ENCODE measurements at regions not wholly inside any gene's neighbourhood (a gene's known extent, or its start where the extent isn't known, plus 50 kb on each side); places are given as distances from the start of the nearest gene placed in this dataset.
A peak's percentile ranks its signal among the peaks of the same experiment; 100 is the strongest.
"Not testable (repeated sequence)": the region's sequence is repeated elsewhere in the genome, so short reads cannot be mapped to it uniquely, and the experiment has no call there.

DNA sequence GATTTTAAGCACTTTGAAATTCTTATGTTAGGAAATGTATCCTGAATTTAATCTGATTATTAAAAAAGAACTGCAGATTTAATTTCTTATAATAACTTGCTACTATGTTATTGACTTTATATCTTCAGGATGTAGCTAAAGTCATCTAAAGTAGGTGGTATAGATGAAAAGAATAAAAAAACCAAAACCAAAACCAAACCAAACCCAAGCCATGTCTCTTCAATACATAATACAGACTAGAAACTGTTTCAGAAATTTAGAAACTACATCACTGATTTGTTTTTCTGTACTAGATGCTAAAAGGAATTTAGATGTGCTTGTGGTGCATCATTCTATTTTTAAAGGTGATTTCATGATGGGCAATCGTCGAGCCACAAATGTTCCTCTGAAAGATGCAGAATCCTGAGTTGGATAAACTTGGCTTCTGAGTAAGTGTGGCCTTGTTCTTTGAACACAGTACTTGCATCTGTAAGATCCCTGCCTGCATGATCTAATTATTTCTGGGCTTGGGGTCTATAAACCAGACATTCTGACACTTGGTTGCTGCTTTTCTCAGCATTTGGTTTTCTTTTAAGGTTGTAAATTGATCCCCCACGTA, 287.1 kb upstream of the SUCLG2 start:
- no peak overlapping the region for H3K4me3 ChIP-seq (ENCODE audit: low read depth, low read length)
- TF ChIP-seq, protein P1, sequence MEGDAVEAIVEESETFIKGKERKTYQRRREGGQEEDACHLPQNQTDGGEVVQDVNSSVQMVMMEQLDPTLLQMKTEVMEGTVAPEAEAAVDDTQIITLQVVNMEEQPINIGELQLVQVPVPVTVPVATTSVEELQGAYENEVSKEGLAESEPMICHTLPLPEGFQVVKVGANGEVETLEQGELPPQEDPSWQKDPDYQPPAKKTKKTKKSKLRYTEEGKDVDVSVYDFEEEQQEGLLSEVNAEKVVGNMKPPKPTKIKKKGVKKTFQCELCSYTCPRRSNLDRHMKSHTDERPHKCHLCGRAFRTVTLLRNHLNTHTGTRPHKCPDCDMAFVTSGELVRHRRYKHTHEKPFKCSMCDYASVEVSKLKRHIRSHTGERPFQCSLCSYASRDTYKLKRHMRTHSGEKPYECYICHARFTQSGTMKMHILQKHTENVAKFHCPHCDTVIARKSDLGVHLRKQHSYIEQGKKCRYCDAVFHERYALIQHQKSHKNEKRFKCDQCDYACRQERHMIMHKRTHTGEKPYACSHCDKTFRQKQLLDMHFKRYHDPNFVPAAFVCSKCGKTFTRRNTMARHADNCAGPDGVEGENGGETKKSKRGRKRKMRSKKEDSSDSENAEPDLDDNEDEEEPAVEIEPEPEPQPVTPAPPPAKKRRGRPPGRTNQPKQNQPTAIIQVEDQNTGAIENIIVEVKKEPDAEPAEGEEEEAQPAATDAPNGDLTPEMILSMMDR (IDR thresholded peaks at IDR 0.05; ENCODE audit: low read depth, low read length) = no peak
- TF ChIP-seq POLR2A (IDR thresholded peaks at IDR 0.05; ENCODE audit: extremely low read depth, insufficient read length) (no peak), MYC (IDR thresholded peaks at IDR 0.05; ENCODE audit: low read depth, low read length) (no peak)
- TF ChIP-seq, protein P2, sequence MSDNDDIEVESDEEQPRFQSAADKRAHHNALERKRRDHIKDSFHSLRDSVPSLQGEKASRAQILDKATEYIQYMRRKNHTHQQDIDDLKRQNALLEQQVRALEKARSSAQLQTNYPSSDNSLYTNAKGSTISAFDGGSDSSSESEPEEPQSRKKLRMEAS (IDR thresholded peaks at IDR 0.05; ENCODE audit: low read depth, low read length) = no peak
- DNase-seq (ENCODE audit: low read depth) = no peak

DNA sequence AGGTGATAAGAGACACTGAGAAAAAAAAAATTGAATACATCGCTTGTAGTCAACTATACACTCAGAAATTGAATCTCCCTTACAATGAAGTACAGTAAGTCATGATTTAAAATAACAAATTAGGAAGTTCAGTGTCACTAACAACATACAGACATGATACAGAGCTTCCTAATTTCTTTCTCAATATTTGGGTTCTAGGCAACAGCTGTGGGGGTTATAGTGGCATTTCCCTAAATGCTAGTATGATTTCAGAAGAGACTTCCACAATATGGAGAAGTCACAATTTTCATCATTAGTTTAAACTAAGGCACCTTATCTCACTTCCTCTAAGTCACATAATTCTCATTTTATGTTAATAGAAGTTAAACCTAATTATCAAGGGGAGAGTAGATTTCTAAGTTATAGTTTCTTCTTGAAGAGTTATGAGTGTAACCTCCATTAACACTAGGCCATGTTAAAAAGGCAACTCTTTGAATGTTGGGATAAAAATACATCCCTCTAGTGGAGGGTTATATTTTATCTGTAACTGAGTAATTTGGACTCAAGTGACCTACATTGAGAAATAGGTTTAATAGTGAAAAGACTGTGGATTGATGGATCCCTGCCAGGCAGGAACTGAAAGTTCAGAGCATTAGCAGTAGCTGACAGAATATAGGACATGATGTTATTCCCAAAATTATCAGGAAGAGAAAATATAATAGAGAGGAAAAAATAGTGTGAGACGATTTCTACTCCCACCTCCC, 286.0 kb upstream of the SUCLG2 start:
- H3K4me3 ChIP-seq (ENCODE audit: low read depth, low read length) = no peak overlapping the region
- no peak for TF ChIP-seq POLR2A (IDR thresholded peaks at IDR 0.05; ENCODE audit: extremely low read depth, insufficient read length)
- TF ChIP-seq, protein P1 (IDR thresholded peaks at IDR 0.05; ENCODE audit: low read depth, low read length) = no peak
- no peak for DNase-seq (ENCODE audit: low read depth)

DNA sequence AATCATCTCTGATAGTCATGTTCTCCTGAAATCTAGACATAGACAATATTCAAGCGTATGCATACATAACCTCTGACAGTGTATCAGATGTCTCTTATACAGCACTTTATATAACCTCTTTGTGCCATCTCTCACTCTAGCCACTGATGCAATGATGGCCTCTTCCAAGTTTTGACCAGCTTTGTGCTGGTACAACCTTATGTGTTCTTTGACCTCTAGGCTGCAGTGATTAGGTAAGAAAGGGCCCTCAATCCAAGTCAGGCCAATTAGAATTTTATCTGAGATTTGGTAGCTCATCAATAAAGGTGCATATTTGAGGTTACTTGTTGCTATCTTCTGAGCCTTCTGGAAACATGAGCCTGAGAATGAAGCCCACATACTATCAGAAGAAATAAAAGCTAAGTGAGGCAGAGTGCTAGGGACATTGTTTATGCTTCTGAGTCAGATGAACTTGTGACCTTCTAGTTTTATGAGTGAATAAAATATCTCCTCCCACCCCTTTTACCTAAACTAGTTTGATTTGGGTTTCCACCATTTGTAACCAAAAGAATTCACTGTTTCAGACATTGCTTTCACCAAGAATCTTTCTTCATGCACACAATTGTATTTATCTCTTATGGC, 283.2 kb upstream of the SUCLG2 start:
- DNase-seq (ENCODE audit: low read depth) = no peak
- H3K4me3 ChIP-seq (ENCODE audit: low read depth, low read length) = no peak overlapping the region
- no peak for TF ChIP-seq MYC (IDR thresholded peaks at IDR 0.05; ENCODE audit: low read depth, low read length)
- TF ChIP-seq POLR2A (IDR thresholded peaks at IDR 0.05; ENCODE audit: extremely low read depth, insufficient read length) = no peak
- TF ChIP-seq, protein P1 (IDR thresholded peaks at IDR 0.05; ENCODE audit: low read depth, low read length) = no peak
- TF ChIP-seq, protein P2 (IDR thresholded peaks at IDR 0.05; ENCODE audit: low read depth, low read length) = no peak

DNA sequence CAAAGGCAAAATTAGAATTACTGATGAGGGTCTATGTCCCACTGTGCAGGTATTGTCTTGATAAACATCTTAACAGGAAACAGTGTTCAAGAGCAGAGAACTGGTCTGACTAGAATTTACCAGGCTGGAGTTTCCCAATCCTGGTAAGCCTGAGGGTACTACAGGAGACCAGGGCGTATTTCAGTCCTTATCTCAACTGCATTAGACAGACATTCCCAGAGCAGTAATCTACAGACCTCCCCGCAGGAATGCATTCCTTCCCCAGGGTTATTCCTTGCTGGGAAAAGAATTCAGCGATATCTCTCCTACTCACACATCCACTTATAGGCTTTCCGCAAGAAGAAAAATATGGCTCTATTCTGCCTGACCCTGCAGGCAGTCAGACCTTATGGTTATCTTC, 276.0 kb upstream of the SUCLG2 start:
- H3K4me3 ChIP-seq (ENCODE audit: low read depth, low read length); DNase-seq (ENCODE audit: low read depth): not testable (repeated sequence)

DNA sequence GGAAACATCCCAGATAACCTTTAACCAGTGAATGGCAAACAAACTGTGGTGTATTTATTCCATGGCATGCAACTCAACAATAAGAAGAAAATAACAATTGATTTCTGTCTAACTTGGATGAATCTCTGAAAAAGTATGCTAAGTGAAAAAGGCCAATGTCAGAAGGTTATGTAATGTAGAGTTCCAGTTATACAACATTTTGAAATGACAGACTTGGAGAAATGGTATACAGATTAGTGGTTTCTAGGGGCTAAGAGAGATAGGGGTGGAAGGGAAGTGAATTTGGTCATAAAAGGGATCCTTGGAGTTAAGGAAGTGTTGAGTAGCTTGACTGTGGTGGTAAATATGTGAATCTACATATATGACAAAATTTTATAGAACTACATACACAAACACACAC, 269.4 kb upstream of the SUCLG2 start:
- H3K4me3 ChIP-seq (ENCODE audit: low read depth, low read length) = no peak overlapping the region
- TF ChIP-seq, protein P2 (IDR thresholded peaks at IDR 0.05; ENCODE audit: low read depth, low read length) = no peak
- TF ChIP-seq, protein P1 (IDR thresholded peaks at IDR 0.05; ENCODE audit: low read depth, low read length) = no peak
- TF ChIP-seq MYC (IDR thresholded peaks at IDR 0.05; ENCODE audit: low read depth, low read length) = no peak
- DNase-seq (ENCODE audit: low read depth) = peak; percentile 8

DNA sequence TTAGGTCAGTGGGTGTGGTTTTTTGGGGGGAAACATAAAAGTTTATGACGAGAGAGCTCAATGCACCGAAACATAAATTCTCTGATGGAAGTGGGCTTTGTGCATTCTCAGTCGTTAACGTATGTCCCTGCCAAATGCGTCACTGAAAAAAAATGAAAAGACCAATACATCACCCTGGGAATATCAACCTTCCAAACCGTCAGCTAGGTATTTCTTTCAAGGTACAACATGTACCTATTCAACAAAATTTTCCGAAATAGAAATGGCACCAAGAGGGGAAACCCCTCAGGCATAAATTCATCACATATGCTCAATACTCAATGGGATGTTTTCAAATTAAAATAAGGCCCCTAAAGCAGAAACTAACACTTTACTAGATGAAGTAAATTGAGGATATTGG, 266.6 kb upstream of the SUCLG2 start:
- DNase-seq (ENCODE audit: low read depth) = no peak
- H3K4me3 ChIP-seq (ENCODE audit: low read depth, low read length) = no peak overlapping the region
- TF ChIP-seq, protein P2 (IDR thresholded peaks at IDR 0.05; ENCODE audit: low read depth, low read length) = no peak
- no peak for TF ChIP-seq MYC (IDR thresholded peaks at IDR 0.05; ENCODE audit: low read depth, low read length)
- TF ChIP-seq, protein P1 (IDR thresholded peaks at IDR 0.05; ENCODE audit: low read depth, low read length) = no peak
- TF ChIP-seq POLR2A (IDR thresholded peaks at IDR 0.05; ENCODE audit: extremely low read depth, insufficient read length) = no peak

Measured in NB4 (cell line).